Fibroblast of pulmonary artery (primary cell): ENCODE measurements at regions not wholly inside any gene's neighbourhood (a gene's known extent, or its start where the extent isn't known, plus 50 kb on each side); places are given as distances from the start of the nearest gene placed in this dataset.

Source experiments
- DNase-seq: peaks from one replicate; pipeline ENCODE4 v3.0.0-alpha.2; 2010; ENCODE audit warnings: low read depth
- H3K4me3 ChIP-seq: replicated peaks from 2 replicates; pipeline ENCODE4 v1.5.1; 2011; ENCODE audit warnings: low read depth, mild to moderate bottlenecking, control low read depth, low read length, moderate library complexity
- CTCF ChIP-seq: IDR thresholded peaks from 2 replicates; pipeline ENCODE4 v1.5.1; 2011; ENCODE audit warnings: mild to moderate bottlenecking, control low read depth, low read length, inconsistent platforms; ENCODE audit errors: missing control alignments

- no peak for DNase-seq
- H3K4me3 ChIP-seq = no peak overlapping the region
- TF ChIP-seq CTCF = no peak
Observed at GRCh38 chr12:19922717-19923116, 445.6 kb upstream of the PDE3A start.

GRCh38 chr12:19924360-19924759 is 444.0 kb upstream of the PDE3A start:
- no peak for DNase-seq
- TF ChIP-seq CTCF = no peak
- H3K4me3 ChIP-seq = no peak overlapping the region

- DNase-seq = no peak
- no peak for TF ChIP-seq CTCF
- no peak overlapping the region for H3K4me3 ChIP-seq
Observed at GRCh38 chr12:19925841-19926240, 442.5 kb upstream of the PDE3A start.

GRCh38 chr12:19926266-19926665 is 442.1 kb upstream of the PDE3A start:
- no peak for TF ChIP-seq CTCF

GRCh38 chr12:19927661-19928060 is 440.7 kb upstream of the PDE3A start:
- no peak for TF ChIP-seq CTCF
- no peak for DNase-seq
- no peak overlapping the region for H3K4me3 ChIP-seq

More at GRCh38 chr12:19926266-19926665, 442.1 kb upstream of the PDE3A start:
- no peak overlapping the region for H3K4me3 ChIP-seq
- no peak for DNase-seq

- TF ChIP-seq CTCF = no peak
- no peak overlapping the region for H3K4me3 ChIP-seq
- DNase-seq = no peak
Observed at GRCh38 chr12:19932413-19932812, 435.9 kb upstream of the PDE3A start.

- no peak for DNase-seq
- no peak overlapping the region for H3K4me3 ChIP-seq
- TF ChIP-seq CTCF = no peak
Observed at GRCh38 chr12:19933924-19934323, 434.4 kb upstream of the PDE3A start.
